IMR-90 (cell line): ENCODE measurements at regions not wholly inside any gene's neighbourhood (a gene's known extent, or its start where the extent isn't known, plus 50 kb on each side); places are given as distances from the start of the nearest gene placed in this dataset.

Experiments used
- ATAC-seq: fragments of 200-7000 bp; cut with Tn5 transposase; 2 replicates; pipeline ENCODE4 v1.9.1; 2020; ENCODE audit warnings: low read depth, mild to moderate bottlenecking, moderate library complexity
- BruUV-seq: library from RNA; stranded (reverse); fragments of 400-500 nt; replicated peaks from 2 replicates; lab custom pipeline; 2021; lab: Mats Ljungman, UMichigan
- CTCF ChIA-PET: fragments of 300-600 bp; formaldehyde crosslinking; extraction: SDS; loops from one replicate; lab custom pipeline; 2021; ENCODE audit warnings: antibody characterized with exemption; lab: Yijun Ruan, JAX
- POLR2A ChIA-PET: fragments of 300-600 bp; sonication (Branson Sonifier 250); formaldehyde crosslinking; loops from one replicate; lab custom pipeline; 2022; ENCODE audit warnings: antibody characterized with exemption; ENCODE audit not compliant: unreplicated experiment; lab: Charles Lee
- DNase-seq: peaks from one replicate; pipeline ENCODE4 v3.0.0; 2013
- H2AFZ ChIP-seq: replicated peaks from 2 replicates; pipeline ENCODE3; 2013; ENCODE audit warnings: low read length, mild to moderate bottlenecking; ENCODE audit not compliant: poor library complexity
- H2AK5ac ChIP-seq: 2 replicates; pipeline ENCODE4 v1.6.1; 2013; ENCODE audit warnings: low read depth, low read length, inconsistent platforms
- H2AK9ac ChIP-seq: replicated peaks from 2 replicates; pipeline ENCODE3; 2013; ENCODE audit warnings: mild to moderate bottlenecking, low read depth, low read length, moderate library complexity; ENCODE audit not compliant: poor library complexity
- H2BK120ac ChIP-seq: 2 replicates; pipeline ENCODE4 v1.6.1; 2013; ENCODE audit warnings: low read depth, low read length, inconsistent platforms
- H2BK15ac ChIP-seq: 3 replicates; pipeline ENCODE4 v1.6.1; 2013; ENCODE audit warnings: low read depth, low read length, inconsistent platforms
- H2BK20ac ChIP-seq: 2 replicates; pipeline ENCODE4 v1.6.1; 2013; ENCODE audit warnings: low read depth, mild to moderate bottlenecking, inconsistent platforms, low read length, moderate library complexity
- H2BK5ac ChIP-seq: 2 replicates; pipeline ENCODE4 v1.6.1; 2013; ENCODE audit warnings: mild to moderate bottlenecking, low read depth, low read length, inconsistent platforms; ENCODE audit not compliant: poor library complexity, severe bottlenecking
- H3K14ac ChIP-seq: replicated peaks from 2 replicates; pipeline ENCODE4 v1.6.1; 2013; ENCODE audit warnings: low read depth, low read length, inconsistent platforms
- H3K18ac ChIP-seq: 2 replicates; pipeline ENCODE4 v1.6.1; 2013; ENCODE audit warnings: low read depth, low read length, control low read depth
- H3K23ac ChIP-seq: 2 replicates; pipeline ENCODE4 v1.6.1; 2013; ENCODE audit warnings: low read depth, low read length, inconsistent platforms
- H3K27ac ChIP-seq: 2 replicates; pipeline ENCODE4 v1.5.1; 2013; ENCODE audit warnings: mild to moderate bottlenecking, control low read depth, low read length; ENCODE audit not compliant: insufficient read depth
- H3K27me3 ChIP-seq: 2 replicates; pipeline ENCODE4 v1.6.1; 2013; ENCODE audit warnings: low read length; ENCODE audit not compliant: control insufficient read depth, insufficient read depth
- H3K36me3 ChIP-seq: 2 replicates; pipeline ENCODE4 v1.6.1; 2013; ENCODE audit warnings: low read length, mixed read lengths; ENCODE audit not compliant: control insufficient read depth, insufficient read depth
- H3K4ac ChIP-seq: 2 replicates; pipeline ENCODE4 v1.6.1; 2013; ENCODE audit warnings: low read depth, low read length, inconsistent platforms
- H3K4me1 ChIP-seq: 2 replicates; pipeline ENCODE4 v1.6.1; 2013; ENCODE audit warnings: low read length, mixed read lengths; ENCODE audit not compliant: control insufficient read depth, insufficient read depth
- H3K4me2 ChIP-seq: 2 replicates; pipeline ENCODE4 v1.6.1; 2013; ENCODE audit warnings: low read depth, mild to moderate bottlenecking, control low read depth, low read length, moderate library complexity
- H3K4me3 ChIP-seq: 2 replicates; pipeline ENCODE4 v1.5.1; 2013; ENCODE audit warnings: low read depth, mild to moderate bottlenecking, control low read depth, low read length, moderate library complexity; ENCODE audit not compliant: insufficient read depth
- H3K56ac ChIP-seq: 2 replicates; pipeline ENCODE4 v1.6.1; 2013; ENCODE audit warnings: low read length, inconsistent platforms; ENCODE audit not compliant: insufficient read depth; ENCODE audit errors: extremely low read depth
- H3K79me1 ChIP-seq, 2 experiments: 2 replicates each; pipeline ENCODE4 v1.6.1; 2013; ENCODE audit warnings: low read length in 2 of 2, inconsistent platforms in 1 of 2, low read depth in 1 of 2
- H3K9ac ChIP-seq: 2 replicates; pipeline ENCODE4 v1.6.1; 2013; ENCODE audit warnings: low read depth, low read length, control low read depth
- H3K9me1 ChIP-seq: 2 replicates; pipeline ENCODE4 v1.6.1; 2013; ENCODE audit warnings: low read length, inconsistent platforms; ENCODE audit not compliant: insufficient read depth
- H3K9me3 ChIP-seq: 2 replicates; pipeline ENCODE4 v1.6.1; 2013; ENCODE audit warnings: low read length; ENCODE audit not compliant: control insufficient read depth, insufficient read depth
- H4K20me1 ChIP-seq: 2 replicates; pipeline ENCODE4 v1.6.1; 2013; ENCODE audit warnings: low read length, inconsistent platforms; ENCODE audit not compliant: insufficient read depth
- H4K5ac ChIP-seq: 2 replicates; pipeline ENCODE4 v1.6.1; 2013; ENCODE audit warnings: mild to moderate bottlenecking, low read depth, low read length, control low read depth
- H4K8ac ChIP-seq, 2 experiments: 2 replicates each; pipeline ENCODE4 v1.6.1; 2013; ENCODE audit warnings: low read depth in 2 of 2, low read length in 2 of 2, control low read depth in 1 of 2, inconsistent platforms in 1 of 2
- H4K91ac ChIP-seq: 2 replicates; pipeline ENCODE4 v1.6.1; 2013; ENCODE audit warnings: low read depth, low read length, inconsistent platforms; ENCODE audit not compliant: insufficient read depth
- CHD1 ChIP-seq: IDR thresholded peaks from 2 replicates; pipeline ENCODE4 v1.6.1; 2012; ENCODE audit warnings: low read depth, low read length, improper control_type of control experiment
- MAZ ChIP-seq: IDR thresholded peaks from 2 replicates; pipeline ENCODE4 v1.6.1; 2012; ENCODE audit warnings: low read depth, mild to moderate bottlenecking, low read length, improper control_type of control experiment, moderate library complexity, borderline replicate concordance
- MXI1 ChIP-seq: IDR thresholded peaks from 2 replicates; pipeline ENCODE4 v1.6.1; 2012; ENCODE audit warnings: low read depth, mild to moderate bottlenecking, low read length, moderate library complexity, borderline replicate concordance
- NFE2L2 ChIP-seq: fragments of 150-350 bp; IDR thresholded peaks from 2 replicates; pipeline ENCODE4 v1.6.1; 2016; ENCODE audit warnings: low read depth, mild to moderate bottlenecking, low read length
- POLR2A ChIP-seq: IDR thresholded peaks from 2 replicates; pipeline ENCODE4 v1.6.1; 2012; ENCODE audit warnings: mild to moderate bottlenecking, low read depth, low read length
- RAD21 ChIP-seq: IDR thresholded peaks from 2 replicates; pipeline ENCODE4 v1.6.1; 2012; ENCODE audit warnings: low read length, improper control_type of control experiment
- RCOR1 ChIP-seq: IDR thresholded peaks from 2 replicates; pipeline ENCODE4 v1.6.1; 2012; ENCODE audit warnings: mild to moderate bottlenecking, low read length, improper control_type of control experiment; ENCODE audit not compliant: insufficient replicate concordance
- WGBS, 2 experiments: methylation state at CpG; one replicate each; pipeline versions ENCODE4 v1.1.5 to v1.1.7; 2013; ENCODE audit warnings: missing lambda C conversion rate in 2 of 2; ENCODE audit not compliant: insufficient read length in 1 of 2; ENCODE audit errors: extremely low coverage in 2 of 2; 5-methylcytosine and 5-hydroxymethylcytosine counted together
- dilution Hi-C: fragments of 300-500 bp; cut with HindIII; formaldehyde crosslinking; loops from one replicate; pipeline ENCODE4 v1.14.3; 2018; ENCODE audit warnings: low sequenced_read_pairs; ENCODE audit not compliant: unreplicated experiment
- in situ Hi-C: fragments of 300-500 bp; cut with MboI; formaldehyde crosslinking; loops from 3 replicates; pipeline ENCODE4 v1.14.3; 2019; ENCODE audit warnings: low sequenced_read_pairs, inconsistent platforms, mixed read lengths
- intact Hi-C: fragments of 100-400 bp; cut with micrococcal nuclease; formaldehyde crosslinking; loops from 2 replicates; pipeline ENCODE4 v1.10.0; 2022
- TF ChIP-seq, protein P1 (sequence below): conservative IDR thresholded peaks from 2 replicates; pipeline ENCODE4 v1.5.1; 2012; ENCODE audit warnings: mild to moderate bottlenecking, low read depth, low read length, improper control_type of control experiment
- TF ChIP-seq, protein P2 (sequence below): fragments of 150-350 bp; IDR thresholded peaks from 2 replicates; pipeline ENCODE4 v1.6.1; 2016; ENCODE audit warnings: low read depth, mild to moderate bottlenecking, low read length, moderate library complexity, borderline replicate concordance

DNA sequence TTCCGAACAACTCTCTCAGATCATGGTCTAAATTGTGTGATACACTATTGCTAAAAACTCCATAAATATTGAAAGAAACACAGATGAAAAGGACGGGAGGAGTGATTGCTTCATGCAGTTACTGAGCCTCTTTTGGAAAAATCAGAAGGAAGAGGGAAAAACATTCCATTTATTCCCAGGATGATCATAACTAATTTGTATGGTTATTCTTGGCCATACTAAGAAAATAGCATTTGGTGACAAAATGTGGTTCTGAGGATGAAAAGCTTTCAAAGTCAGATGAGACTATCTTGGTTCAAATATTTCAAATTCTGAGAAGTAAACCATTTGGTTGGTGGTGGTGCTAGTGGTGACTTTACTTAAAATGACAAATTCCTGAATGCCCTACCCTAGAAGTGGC is 305.4 kb upstream of the LDB2 start:
- intact Hi-C loops (no loop called here), in situ Hi-C loops (no loop called here), dilution Hi-C loops (no loop called here)
- no peak overlapping the region for H4K91ac ChIP-seq
- H3K4ac ChIP-seq, result no peak overlapping the region
- no peak overlapping the region for H3K27ac ChIP-seq
- H2AK9ac ChIP-seq, result no peak overlapping the region
- H3K56ac ChIP-seq, result no peak overlapping the region
- H2BK120ac ChIP-seq, result no peak overlapping the region
- no peak overlapping the region for H4K5ac ChIP-seq
- no peaks in the 10 kb centered on the region for H3K79me1 ChIP-seq
- ATAC-seq (no peak), DNase-seq (no peak)
- no peak overlapping the region for H4K8ac ChIP-seq
- H3K14ac ChIP-seq, result no peak overlapping the region
- no peaks in the 10 kb centered on the region for H3K27me3 ChIP-seq
- no peak overlapping the region for H3K18ac ChIP-seq
- no TSS peak for BruUV-seq
- TF ChIP-seq RCOR1 (no peak), NFE2L2 (no peak), MAZ (no peak), CHD1 (no peak), POLR2A (no peak), RAD21 (no peak), MXI1 (no peak)
- TF ChIP-seq, protein P1, sequence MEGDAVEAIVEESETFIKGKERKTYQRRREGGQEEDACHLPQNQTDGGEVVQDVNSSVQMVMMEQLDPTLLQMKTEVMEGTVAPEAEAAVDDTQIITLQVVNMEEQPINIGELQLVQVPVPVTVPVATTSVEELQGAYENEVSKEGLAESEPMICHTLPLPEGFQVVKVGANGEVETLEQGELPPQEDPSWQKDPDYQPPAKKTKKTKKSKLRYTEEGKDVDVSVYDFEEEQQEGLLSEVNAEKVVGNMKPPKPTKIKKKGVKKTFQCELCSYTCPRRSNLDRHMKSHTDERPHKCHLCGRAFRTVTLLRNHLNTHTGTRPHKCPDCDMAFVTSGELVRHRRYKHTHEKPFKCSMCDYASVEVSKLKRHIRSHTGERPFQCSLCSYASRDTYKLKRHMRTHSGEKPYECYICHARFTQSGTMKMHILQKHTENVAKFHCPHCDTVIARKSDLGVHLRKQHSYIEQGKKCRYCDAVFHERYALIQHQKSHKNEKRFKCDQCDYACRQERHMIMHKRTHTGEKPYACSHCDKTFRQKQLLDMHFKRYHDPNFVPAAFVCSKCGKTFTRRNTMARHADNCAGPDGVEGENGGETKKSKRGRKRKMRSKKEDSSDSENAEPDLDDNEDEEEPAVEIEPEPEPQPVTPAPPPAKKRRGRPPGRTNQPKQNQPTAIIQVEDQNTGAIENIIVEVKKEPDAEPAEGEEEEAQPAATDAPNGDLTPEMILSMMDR, result no peak
- TF ChIP-seq, protein P2, sequence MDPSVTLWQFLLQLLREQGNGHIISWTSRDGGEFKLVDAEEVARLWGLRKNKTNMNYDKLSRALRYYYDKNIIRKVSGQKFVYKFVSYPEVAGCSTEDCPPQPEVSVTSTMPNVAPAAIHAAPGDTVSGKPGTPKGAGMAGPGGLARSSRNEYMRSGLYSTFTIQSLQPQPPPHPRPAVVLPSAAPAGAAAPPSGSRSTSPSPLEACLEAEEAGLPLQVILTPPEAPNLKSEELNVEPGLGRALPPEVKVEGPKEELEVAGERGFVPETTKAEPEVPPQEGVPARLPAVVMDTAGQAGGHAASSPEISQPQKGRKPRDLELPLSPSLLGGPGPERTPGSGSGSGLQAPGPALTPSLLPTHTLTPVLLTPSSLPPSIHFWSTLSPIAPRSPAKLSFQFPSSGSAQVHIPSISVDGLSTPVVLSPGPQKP, result no peak
- no peak overlapping the region for H2BK15ac ChIP-seq
- POLR2A ChIA-PET, result no interaction called here
- H3K4me1 ChIP-seq, result 0 out of 2 replicates have a peak, but pooled peaks cover 4% of the 10 kb centered on the region
- no peaks in the 10 kb centered on the region for H3K36me3 ChIP-seq
- H3K4me3 ChIP-seq, result no peak overlapping the region
- no peak overlapping the region for H3K9ac ChIP-seq
- WGBS, 2 experiments, result no CpG with 5 or more reads among the region's 2 CpGs
- no peak overlapping the region for H2AFZ ChIP-seq
- H2AK5ac ChIP-seq, result no peak overlapping the region
- no peaks in the 10 kb centered on the region for H4K20me1 ChIP-seq
- no peak overlapping the region for H2BK5ac ChIP-seq
- CTCF ChIA-PET, result no interaction called here
- no peak overlapping the region for H3K4me2 ChIP-seq
- peaks cover 2% of the 10 kb centered on the region; the same call in 1 of the 2 replicates for H3K9me3 ChIP-seq
- H2BK20ac ChIP-seq, result peak overlapping the region; percentile 2; the same call in 1 of the 2 replicates
- H3K9me1 ChIP-seq, result no peaks in the 10 kb centered on the region
- H3K23ac ChIP-seq, result no peak overlapping the region
